Activated T-helper 1 cell treated with anti-CD3 and anti-CD28 coated beads, Interleukin-12 subunit alpha, Interleukin-12 subunit beta, Interleukin-2, Interleukin-4 antibody, amounts not matched to agents 30 ng/mL and 10 ng/mL and 1 ng/mL, durations not matched to agents 14 hours and 24 hours and 36 hours (primary cell): ENCODE measurements at regions not wholly inside any gene's neighbourhood (a gene's known extent, or its start where the extent isn't known, plus 50 kb on each side); places are given as distances from the start of the nearest gene placed in this dataset.
"Not testable (repeated sequence)": the region's sequence is repeated elsewhere in the genome, so short reads cannot be mapped to it uniquely, and the experiment has no call there.

Experiments
- DNase-seq: peaks from one replicate; pipeline ENCODE4 v3.0.0; 2021; ENCODE audit warnings: low spot score
- H3K27ac Mint-ChIP-seq: one replicate; pipeline ENCODE4 v1.8.0; 2021; ENCODE audit warnings: mild to moderate bottlenecking, mixed read lengths
- H3K27me3 Mint-ChIP-seq: one replicate; pipeline ENCODE4 v1.8.0; 2022; ENCODE audit warnings: mild to moderate bottlenecking, moderate library complexity, mixed read lengths; ENCODE audit not compliant: insufficient read depth
- H3K36me3 Mint-ChIP-seq: one replicate; pipeline ENCODE4 v1.8.0; 2021; ENCODE audit warnings: low read depth, mixed read lengths
- H3K4me1 Mint-ChIP-seq: one replicate; pipeline ENCODE4 v1.8.0; 2021; ENCODE audit warnings: low read depth, mixed read lengths
- H3K4me3 Mint-ChIP-seq: one replicate; pipeline ENCODE4 v1.8.0; 2021; ENCODE audit warnings: mild to moderate bottlenecking, moderate library complexity, mixed read lengths
- H3K9me3 Mint-ChIP-seq: one replicate; pipeline ENCODE4 v1.8.0; 2021; ENCODE audit warnings: mixed read lengths
- intact Hi-C: fragments of 100-400 bp; cut with micrococcal nuclease; formaldehyde crosslinking; loops from one replicate; pipeline ENCODE4 v1.15.1; 2024

GRCh38 chr21:32823296-32823695 lies 51.7 kb upstream of the PAXBP1 start:
- H3K9me3 Mint-ChIP-seq, intact Hi-C loops: not testable (repeated sequence)

GRCh38 chr21:32824950-32825349 lies 53.4 kb upstream of the PAXBP1 start:
- no peaks in the 10 kb centered on the region for H3K9me3 Mint-ChIP-seq
- no peak overlapping the region for H3K27ac Mint-ChIP-seq
- intact Hi-C loops: no loop called here
- no peak overlapping the region for H3K4me3 Mint-ChIP-seq
- H3K4me1 Mint-ChIP-seq: no peaks in the 10 kb centered on the region
- no peak for DNase-seq
- H3K27me3 Mint-ChIP-seq: peaks cover 12% of the 10 kb centered on the region
- no peaks in the 10 kb centered on the region for H3K36me3 Mint-ChIP-seq

More at GRCh38 chr21:32823296-32823695, 51.7 kb upstream of the PAXBP1 start:
- H3K36me3 Mint-ChIP-seq, H3K4me1 Mint-ChIP-seq, H3K4me3 Mint-ChIP-seq, H3K27me3 Mint-ChIP-seq, DNase-seq, H3K27ac Mint-ChIP-seq: not testable (repeated sequence)

DNA sequence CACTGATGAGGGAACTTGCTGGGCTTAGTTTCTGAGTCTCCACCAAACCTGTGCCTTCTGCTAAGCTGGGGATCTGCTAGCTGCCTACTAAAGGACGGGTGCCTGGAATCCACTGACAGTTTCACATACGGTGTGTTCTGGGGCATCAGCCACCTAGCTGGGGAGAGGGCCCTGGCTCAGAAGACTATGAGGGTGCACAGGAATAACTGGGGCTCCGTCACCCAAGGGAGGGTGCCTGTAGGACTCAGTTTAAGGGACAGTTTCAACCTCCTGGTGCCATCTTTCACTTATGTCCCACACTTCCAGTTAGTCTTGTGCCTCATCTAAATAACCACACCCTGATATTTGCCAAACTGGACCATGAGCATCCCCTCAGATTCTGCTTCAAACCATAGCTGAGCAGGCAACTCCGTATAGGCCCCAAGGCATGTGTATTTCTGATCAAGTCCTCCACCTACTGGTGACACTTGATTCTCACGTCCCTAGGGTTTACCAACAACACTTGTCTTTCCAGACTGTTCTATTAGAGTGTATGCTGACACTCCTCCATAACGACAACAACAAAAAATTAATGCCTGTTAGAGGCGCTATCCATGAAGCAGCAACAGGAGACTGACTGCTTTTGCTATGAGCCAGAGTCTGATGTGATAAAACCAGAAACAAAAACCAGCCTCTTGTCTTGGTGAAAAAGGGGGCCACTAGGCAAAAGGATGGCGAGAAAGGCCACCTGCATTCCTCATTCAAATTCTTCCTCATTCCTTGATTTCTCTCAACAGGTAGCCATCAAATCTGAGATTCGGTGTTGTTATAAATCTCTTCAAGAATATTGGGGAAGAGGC lies 55.0 kb upstream of the PAXBP1 start:
- Mint-ChIP-seq H3K4me3 (no peak overlapping the region), H3K4me1 (no peaks in the 10 kb centered on the region), H3K27me3 (peaks cover 10% of the 10 kb centered on the region), H3K27ac (no peak overlapping the region), H3K9me3 (no peaks in the 10 kb centered on the region), H3K36me3 (no peaks in the 10 kb centered on the region)
- intact Hi-C loops: loop anchor here (1.0 to 2.0 kb wide), 5 partner anchors 44 to 173 kb away; no protein-coding TSS in a partner anchor
- DNase-seq: peak; percentile 23

GRCh38 chr21:32828908-32829307 lies 57.4 kb upstream of the PAXBP1 start:
- Mint-ChIP-seq H3K27me3 (peaks cover 16% of the 10 kb centered on the region), H3K27ac (no peak overlapping the region), H3K36me3 (no peaks in the 10 kb centered on the region), H3K9me3 (no peaks in the 10 kb centered on the region), H3K4me1 (no peaks in the 10 kb centered on the region), H3K4me3 (no peak overlapping the region)
- no peak for DNase-seq
- intact Hi-C loops: no loop called here

GRCh38 chr21:32829504-32829903 lies 57.9 kb upstream of the PAXBP1 start:
- intact Hi-C loops: no loop called here
- Mint-ChIP-seq H3K27ac (no peak overlapping the region), H3K9me3 (no peaks in the 10 kb centered on the region), H3K4me3 (no peak overlapping the region), H3K36me3 (no peaks in the 10 kb centered on the region), H3K4me1 (no peaks in the 10 kb centered on the region), H3K27me3 (peaks cover 16% of the 10 kb centered on the region)
- DNase-seq: no peak

GRCh38 chr21:32831779-32832178 lies 60.2 kb upstream of the PAXBP1 start:
- not testable (repeated sequence) for H3K36me3 Mint-ChIP-seq, DNase-seq, H3K9me3 Mint-ChIP-seq, H3K4me3 Mint-ChIP-seq, H3K27ac Mint-ChIP-seq, H3K4me1 Mint-ChIP-seq
- peaks cover 16% of the 10 kb centered on the region for H3K27me3 Mint-ChIP-seq
- intact Hi-C loops: loop anchor here (2.0 to 10.0 kb wide), 3 partner anchors 113 to 365 kb away; partner anchors contain the start of gene OLIG2

DNA sequence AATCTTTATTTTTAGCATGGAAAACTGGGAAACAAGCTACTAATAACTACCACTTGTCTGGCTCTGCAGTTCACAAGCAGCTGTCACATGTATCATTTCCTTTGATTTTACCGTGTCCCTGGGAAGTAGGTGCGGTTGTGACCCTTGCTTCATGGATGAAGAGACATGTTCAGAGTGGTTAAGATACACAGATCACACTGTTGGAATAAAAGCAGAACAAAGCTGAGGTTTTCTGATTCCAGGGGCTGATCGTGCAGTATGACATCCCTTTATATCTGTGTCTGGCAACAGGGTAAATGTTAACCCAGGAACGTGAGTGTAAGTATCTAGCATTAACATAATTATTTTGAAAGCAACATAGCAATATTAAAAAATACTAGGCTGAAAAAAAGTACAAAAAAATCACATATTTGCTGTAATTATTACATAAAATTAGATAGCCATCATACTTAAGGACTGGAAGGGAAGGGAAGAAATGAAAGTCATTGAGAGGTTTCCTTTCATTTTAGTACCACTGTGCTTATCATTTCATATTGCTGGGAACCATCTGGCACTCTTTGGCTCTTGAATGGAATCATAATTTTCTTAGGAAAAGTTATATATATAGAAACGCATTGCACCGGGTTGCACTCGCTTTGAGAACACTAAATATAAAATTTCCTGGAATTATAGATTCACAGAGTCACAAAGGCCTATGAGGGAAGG lies 62.8 kb upstream of the PAXBP1 start:
- intact Hi-C loops: loop anchor here (10.0 kb wide), 2 partner anchors 110 to 190 kb away; partner anchors contain the start of gene OLIG2
- no peak overlapping the region for H3K4me3 Mint-ChIP-seq
- peaks cover 12% of the 10 kb centered on the region for H3K27me3 Mint-ChIP-seq
- no peaks in the 10 kb centered on the region for H3K4me1 Mint-ChIP-seq
- H3K27ac Mint-ChIP-seq: no peak overlapping the region
- H3K9me3 Mint-ChIP-seq: no peaks in the 10 kb centered on the region
- no peak for DNase-seq
- H3K36me3 Mint-ChIP-seq: no peaks in the 10 kb centered on the region

DNA sequence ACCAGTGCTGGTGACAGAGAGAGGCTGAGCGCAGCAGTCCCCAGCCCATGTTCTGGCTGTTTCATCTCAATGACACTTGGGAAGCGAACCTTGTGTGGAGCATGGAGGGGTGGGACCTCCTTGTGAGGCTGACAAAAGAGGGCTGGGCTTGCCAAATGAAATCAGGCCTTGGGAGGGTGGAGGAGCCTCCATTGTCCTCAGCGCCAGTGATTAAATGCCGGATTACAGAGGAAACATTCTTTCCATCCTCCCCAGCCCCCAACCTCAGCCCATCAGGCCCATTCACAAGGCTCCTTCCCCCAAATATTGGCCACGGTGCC lies 63.3 kb upstream of the PAXBP1 start:
- Mint-ChIP-seq H3K36me3 (no peaks in the 10 kb centered on the region), H3K4me3 (no peak overlapping the region)
- no peak for DNase-seq

DNA sequence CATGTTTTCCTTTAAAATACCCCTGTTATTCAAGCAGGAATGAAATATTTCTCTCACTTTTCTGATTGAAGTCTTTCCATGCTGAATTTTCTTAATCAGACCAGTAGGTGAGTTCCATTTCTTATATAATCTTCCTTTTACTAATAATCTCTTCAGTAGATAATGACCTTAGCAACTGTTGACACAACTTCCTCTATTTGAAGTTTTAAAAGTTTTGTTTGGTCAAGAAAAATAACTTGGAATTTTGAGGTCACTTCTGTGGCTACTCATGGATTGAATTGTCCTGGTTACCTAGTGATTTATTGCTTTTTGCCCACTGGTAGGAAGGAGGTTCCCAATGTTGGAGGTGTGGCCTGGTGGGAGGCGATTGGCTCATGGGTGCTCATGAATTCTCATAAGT lies 70.6 kb upstream of the PAXBP1 start:
- Mint-ChIP-seq H3K4me1 (no peaks in the 10 kb centered on the region), H3K9me3 (no peaks in the 10 kb centered on the region), H3K36me3 (no peaks in the 10 kb centered on the region), H3K27me3 (peaks cover 8% of the 10 kb centered on the region), H3K4me3 (no peak overlapping the region), H3K27ac (no peak overlapping the region)
- intact Hi-C loops: no loop called here
- no peak for DNase-seq

More for the DNA sequence above, 63.3 kb upstream of the PAXBP1 start:
- intact Hi-C loops: loop anchor here (10.0 kb wide), 2 partner anchors 110 to 190 kb away; partner anchors contain the start of gene OLIG2
- Mint-ChIP-seq H3K27me3 (peaks cover 14% of the 10 kb centered on the region), H3K27ac (no peak overlapping the region), H3K9me3 (no peaks in the 10 kb centered on the region), H3K4me1 (no peaks in the 10 kb centered on the region)

GRCh38 chr21:32843561-32843960 lies 72.0 kb upstream of the PAXBP1 start:
- Mint-ChIP-seq H3K4me1 (no peaks in the 10 kb centered on the region), H3K9me3 (no peaks in the 10 kb centered on the region), H3K4me3 (no peak overlapping the region), H3K36me3 (no peaks in the 10 kb centered on the region), H3K27ac (no peak overlapping the region), H3K27me3 (peaks cover 8% of the 10 kb centered on the region)
- no peak for DNase-seq
- intact Hi-C loops: no loop called here

- no peaks in the 10 kb centered on the region for H3K4me1 Mint-ChIP-seq
- intact Hi-C loops: no loop called here
- peaks cover 10% of the 10 kb centered on the region for H3K27me3 Mint-ChIP-seq
- H3K36me3 Mint-ChIP-seq: no peaks in the 10 kb centered on the region
- no peak overlapping the region for H3K4me3 Mint-ChIP-seq
- no peak for DNase-seq
- no peak overlapping the region for H3K27ac Mint-ChIP-seq
- no peaks in the 10 kb centered on the region for H3K9me3 Mint-ChIP-seq
Measured at GRCh38 chr21:32844076-32844475, 72.5 kb upstream of the PAXBP1 start.

GRCh38 chr21:32844653-32845436 lies 73.3 kb upstream of the PAXBP1 start:
- H3K9me3 Mint-ChIP-seq: no peaks in the 10 kb centered on the region
- no peak for DNase-seq
- no peak overlapping the region for H3K4me3 Mint-ChIP-seq
- intact Hi-C loops: no loop called here
- no peak overlapping the region for H3K27ac Mint-ChIP-seq
- no peaks in the 10 kb centered on the region for H3K36me3 Mint-ChIP-seq
- no peaks in the 10 kb centered on the region for H3K4me1 Mint-ChIP-seq
- H3K27me3 Mint-ChIP-seq: peaks cover 9% of the 10 kb centered on the region

GRCh38 chr21:32858628-32859027 lies 87.1 kb upstream of the PAXBP1 start:
- Mint-ChIP-seq H3K27me3 (peaks cover 14% of the 10 kb centered on the region), H3K4me3 (no peak overlapping the region), H3K36me3 (no peaks in the 10 kb centered on the region), H3K4me1 (no peaks in the 10 kb centered on the region), H3K9me3 (peaks cover 9% of the 10 kb centered on the region), H3K27ac (no peak overlapping the region)
- intact Hi-C loops: no loop called here
- DNase-seq: no peak
